ENCODE measurements at regions not wholly inside any gene's neighbourhood (a gene's known extent, or its start where the extent isn't known, plus 50 kb on each side); places are given as distances from the start of the nearest gene placed in this dataset.
A peak's percentile ranks its signal among the peaks of the same experiment; 100 is the strongest.

DNA sequence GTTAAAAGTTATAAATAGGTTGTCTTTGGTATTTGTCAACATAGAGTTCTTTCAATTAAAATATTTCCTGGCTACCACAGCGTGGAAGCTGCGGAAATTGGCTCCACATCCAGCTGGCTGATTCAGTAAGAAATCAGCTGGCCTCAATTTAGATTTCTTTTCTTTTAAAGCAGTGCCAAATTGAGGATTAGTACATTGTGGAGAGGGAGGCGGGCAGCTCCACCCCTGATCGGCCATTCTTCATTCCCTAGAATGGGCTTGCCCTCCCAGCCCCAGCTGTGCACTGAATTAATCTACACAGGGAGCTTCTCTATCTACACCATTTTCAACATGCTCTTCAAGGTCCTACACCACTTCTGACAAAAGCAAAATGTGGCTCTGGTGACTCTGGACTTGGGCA lies 624.8 kb downstream of the DACH1 start:
- no peaks in the 10 kb centered on the region for H3K9me3 ChIP-seq (ENCODE audit: severe bottlenecking)
- no peak overlapping the region for H3K27ac ChIP-seq (ENCODE audit: poor library complexity, severe bottlenecking)
- no peak for ATAC-seq (ENCODE audit: low read depth)

DNA sequence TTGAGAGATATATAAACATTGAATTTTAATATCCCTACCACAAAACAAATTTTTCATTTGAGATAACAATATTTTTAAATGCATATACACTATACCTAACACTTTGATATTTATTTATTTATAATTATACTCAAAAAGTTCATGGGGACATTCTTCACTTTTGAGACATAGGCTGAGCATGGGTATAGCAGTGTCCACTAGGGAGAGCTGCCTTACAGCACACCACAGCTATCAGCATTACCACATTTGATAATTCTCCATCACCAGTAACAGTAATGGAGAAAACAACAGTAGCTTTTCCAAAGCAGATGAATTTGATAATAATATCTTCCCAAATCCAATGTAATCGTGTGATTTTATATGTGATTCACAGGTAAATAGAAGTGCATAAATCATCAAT lies 626.1 kb downstream of the DACH1 start:
- Histone ChIP-seq H3K4me1 (ENCODE audit: insufficient read depth, poor library complexity, severe bottlenecking) (no peaks in the 10 kb centered on the region), H3K27ac (ENCODE audit: poor library complexity, severe bottlenecking) (no peak overlapping the region), H3K4me3 (ENCODE audit: severe bottlenecking) (no peak overlapping the region), H3K9me3 (ENCODE audit: severe bottlenecking) (no peaks in the 10 kb centered on the region), H3K27me3 (ENCODE audit: insufficient read depth, poor library complexity, severe bottlenecking) (no peaks in the 10 kb centered on the region), H3K36me3 (ENCODE audit: low read depth) (no peaks in the 10 kb centered on the region)
- TF ChIP-seq, protein P1, sequence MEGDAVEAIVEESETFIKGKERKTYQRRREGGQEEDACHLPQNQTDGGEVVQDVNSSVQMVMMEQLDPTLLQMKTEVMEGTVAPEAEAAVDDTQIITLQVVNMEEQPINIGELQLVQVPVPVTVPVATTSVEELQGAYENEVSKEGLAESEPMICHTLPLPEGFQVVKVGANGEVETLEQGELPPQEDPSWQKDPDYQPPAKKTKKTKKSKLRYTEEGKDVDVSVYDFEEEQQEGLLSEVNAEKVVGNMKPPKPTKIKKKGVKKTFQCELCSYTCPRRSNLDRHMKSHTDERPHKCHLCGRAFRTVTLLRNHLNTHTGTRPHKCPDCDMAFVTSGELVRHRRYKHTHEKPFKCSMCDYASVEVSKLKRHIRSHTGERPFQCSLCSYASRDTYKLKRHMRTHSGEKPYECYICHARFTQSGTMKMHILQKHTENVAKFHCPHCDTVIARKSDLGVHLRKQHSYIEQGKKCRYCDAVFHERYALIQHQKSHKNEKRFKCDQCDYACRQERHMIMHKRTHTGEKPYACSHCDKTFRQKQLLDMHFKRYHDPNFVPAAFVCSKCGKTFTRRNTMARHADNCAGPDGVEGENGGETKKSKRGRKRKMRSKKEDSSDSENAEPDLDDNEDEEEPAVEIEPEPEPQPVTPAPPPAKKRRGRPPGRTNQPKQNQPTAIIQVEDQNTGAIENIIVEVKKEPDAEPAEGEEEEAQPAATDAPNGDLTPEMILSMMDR (IDR thresholded peaks at IDR 0.05; ENCODE audit: poor library complexity, severe bottlenecking), result peak; percentile 46
- ATAC-seq (ENCODE audit: low read depth) (peak; percentile 65; the same call in 1 of the 3 replicates), DNase-seq (ENCODE audit: low spot score) (no peak)

More for the DNA sequence above, 624.8 kb downstream of the DACH1 start:
- TF ChIP-seq, protein P1 (IDR thresholded peaks at IDR 0.05; ENCODE audit: poor library complexity, severe bottlenecking), result no peak
- Histone ChIP-seq H3K4me3 (ENCODE audit: severe bottlenecking) (no peak overlapping the region), H3K36me3 (ENCODE audit: low read depth) (no peaks in the 10 kb centered on the region), H3K4me1 (ENCODE audit: insufficient read depth, poor library complexity, severe bottlenecking) (no peaks in the 10 kb centered on the region), H3K27me3 (ENCODE audit: insufficient read depth, poor library complexity, severe bottlenecking) (no peaks in the 10 kb centered on the region)
- no peak for DNase-seq (ENCODE audit: low spot score)

DNA sequence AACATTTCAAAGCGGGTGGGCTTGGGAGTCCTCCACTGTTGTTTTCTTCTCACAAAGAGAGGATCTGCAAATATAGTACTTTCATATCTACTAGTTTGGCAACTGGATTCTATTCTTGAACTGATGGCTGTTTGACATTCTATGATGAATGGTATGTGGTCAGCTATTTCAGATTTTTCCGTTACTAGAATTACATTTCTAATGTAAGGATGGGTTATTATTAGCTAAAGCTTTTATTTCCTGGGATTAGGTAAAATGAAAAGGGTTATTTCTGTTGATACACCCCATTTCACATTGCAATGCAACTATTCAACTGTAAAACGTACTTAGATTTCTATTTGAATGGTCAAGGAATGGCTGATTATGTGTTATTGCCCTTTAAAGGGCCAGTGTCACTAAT lies 629.7 kb downstream of the DACH1 start:
- no peaks in the 10 kb centered on the region for H3K4me1 ChIP-seq (ENCODE audit: insufficient read depth, poor library complexity, severe bottlenecking)
- no peak overlapping the region for H3K4me3 ChIP-seq (ENCODE audit: severe bottlenecking)
- ATAC-seq (ENCODE audit: low read depth) (no peak), DNase-seq (ENCODE audit: low spot score) (no peak)
- H3K27ac ChIP-seq (ENCODE audit: poor library complexity, severe bottlenecking), result no peak overlapping the region
- no peaks in the 10 kb centered on the region for H3K36me3 ChIP-seq (ENCODE audit: low read depth)
- no peaks in the 10 kb centered on the region for H3K9me3 ChIP-seq (ENCODE audit: severe bottlenecking)
- no peaks in the 10 kb centered on the region for H3K27me3 ChIP-seq (ENCODE audit: insufficient read depth, poor library complexity, severe bottlenecking)
- TF ChIP-seq, protein P1 (IDR thresholded peaks at IDR 0.05; ENCODE audit: poor library complexity, severe bottlenecking), result no peak

DNA sequence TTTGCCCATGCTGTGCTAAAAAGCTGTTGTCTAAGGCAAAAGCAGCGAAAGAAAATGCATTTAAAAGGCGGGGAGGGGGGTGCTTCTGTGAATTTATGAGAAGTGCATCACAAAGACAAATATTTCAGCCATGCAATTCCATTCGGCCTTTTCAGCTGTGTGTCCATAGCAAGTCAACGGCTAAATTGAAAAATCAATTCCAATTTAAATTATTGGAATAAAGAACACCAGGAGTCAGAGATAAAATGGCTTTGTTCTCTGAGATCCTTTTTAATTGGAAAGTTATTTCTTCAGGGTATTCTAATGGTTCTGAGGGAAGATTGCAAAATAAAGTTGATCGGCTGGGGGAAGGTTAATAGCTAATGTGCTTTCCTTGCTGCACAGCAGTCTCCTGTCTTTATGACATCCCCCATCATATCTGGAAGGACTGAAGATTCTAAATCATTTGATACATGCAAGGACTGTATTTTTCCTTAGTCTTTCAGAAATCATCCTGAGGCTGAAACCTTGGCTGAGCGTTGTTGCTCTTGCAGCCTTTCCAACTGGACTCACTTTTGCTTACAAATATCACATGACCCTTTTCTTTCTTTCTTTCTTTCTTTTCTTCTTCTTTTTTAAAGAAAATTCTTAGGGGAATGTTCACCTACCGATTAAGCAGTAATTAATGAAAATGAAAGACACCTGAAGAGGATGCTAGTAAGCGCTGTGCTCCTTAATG lies 647.1 kb downstream of the DACH1 start:
- H3K4me3 ChIP-seq (ENCODE audit: severe bottlenecking), result no peak overlapping the region
- no peaks in the 10 kb centered on the region for H3K4me1 ChIP-seq (ENCODE audit: insufficient read depth, poor library complexity, severe bottlenecking)
- H3K9me3 ChIP-seq (ENCODE audit: severe bottlenecking), result no peaks in the 10 kb centered on the region
- ATAC-seq (ENCODE audit: low read depth) (no peak), DNase-seq (ENCODE audit: low spot score) (no peak)
- H3K27ac ChIP-seq (ENCODE audit: poor library complexity, severe bottlenecking), result no peak overlapping the region
- TF ChIP-seq, protein P1 (IDR thresholded peaks at IDR 0.05; ENCODE audit: poor library complexity, severe bottlenecking), result no peak
- H3K27me3 ChIP-seq (ENCODE audit: insufficient read depth, poor library complexity, severe bottlenecking), result no peaks in the 10 kb centered on the region
- no peaks in the 10 kb centered on the region for H3K36me3 ChIP-seq (ENCODE audit: low read depth)

DNA sequence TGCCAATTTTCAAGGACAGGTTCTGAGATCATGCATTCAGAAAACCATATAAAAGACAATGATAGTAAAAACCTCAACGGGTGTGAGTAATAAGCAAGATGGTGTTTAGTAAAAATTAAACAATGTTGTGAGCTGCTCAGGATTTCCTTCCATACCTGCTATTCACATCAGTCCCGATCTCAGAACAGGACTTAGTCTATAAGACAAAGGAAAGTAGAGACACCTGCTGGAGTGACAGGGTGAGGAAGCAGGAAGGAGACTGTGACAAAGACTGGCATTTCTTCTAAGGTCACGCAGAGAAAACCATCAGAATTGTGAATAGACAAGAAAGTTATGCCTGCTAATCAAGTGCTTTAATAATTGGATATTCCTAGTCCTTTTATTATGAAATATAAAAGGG lies 648.0 kb downstream of the DACH1 start:
- ATAC-seq (ENCODE audit: low read depth) (no peak), DNase-seq (ENCODE audit: low spot score) (no peak)
- no peaks in the 10 kb centered on the region for H3K9me3 ChIP-seq (ENCODE audit: severe bottlenecking)

More for the DNA sequence above, 648.0 kb downstream of the DACH1 start:
- H3K27me3 ChIP-seq (ENCODE audit: insufficient read depth, poor library complexity, severe bottlenecking), result no peaks in the 10 kb centered on the region
- H3K36me3 ChIP-seq (ENCODE audit: low read depth), result no peaks in the 10 kb centered on the region
- no peak overlapping the region for H3K27ac ChIP-seq (ENCODE audit: poor library complexity, severe bottlenecking)
- H3K4me1 ChIP-seq (ENCODE audit: insufficient read depth, poor library complexity, severe bottlenecking), result no peaks in the 10 kb centered on the region
- H3K4me3 ChIP-seq (ENCODE audit: severe bottlenecking), result no peak overlapping the region
- TF ChIP-seq, protein P1 (IDR thresholded peaks at IDR 0.05; ENCODE audit: poor library complexity, severe bottlenecking), result no peak
